Central memory CD8-positive, alpha-beta T cell (primary cell): ENCODE measurements at regions not wholly inside any gene's neighbourhood (a gene's known extent, or its start where the extent isn't known, plus 50 kb on each side); places are given as distances from the start of the nearest gene placed in this dataset.

Experiments
- ATAC-seq: fragments of 150-1000 bp; cut with Tn5 transposase; replicated peaks from 2 replicates; pipeline ENCODE4 v1.10.0; 2022; ENCODE audit warnings: mild to moderate bottlenecking, moderate FRiP score, moderate number of reproducible peaks; ENCODE audit not compliant: poor library complexity, severe bottlenecking; ENCODE audit errors: extremely low read depth
- DNase-seq, 2 donors: peaks; one replicate each; pipeline ENCODE4 v3.0.0; 2021; ENCODE audit warnings: low spot score in 2 of 2
- H3K27ac Mint-ChIP-seq: one replicate; pipeline ENCODE4 v1.8.0; 2022; ENCODE audit warnings: low read depth, mild to moderate bottlenecking, moderate library complexity, mixed read lengths
- H3K27me3 Mint-ChIP-seq: one replicate; pipeline ENCODE4 v1.8.0; 2022; ENCODE audit warnings: mixed read lengths
- H3K36me3 Mint-ChIP-seq: one replicate; pipeline ENCODE4 v1.8.0; 2022; ENCODE audit warnings: mild to moderate bottlenecking, moderate library complexity, mixed read lengths; ENCODE audit not compliant: insufficient read depth
- H3K4me1 Mint-ChIP-seq: one replicate; pipeline ENCODE4 v1.8.0; 2022; ENCODE audit warnings: mixed read lengths
- H3K4me3 Mint-ChIP-seq: one replicate; pipeline ENCODE4 v1.8.0; 2022; ENCODE audit warnings: mild to moderate bottlenecking, moderate library complexity, mixed read lengths
- H3K9me3 Mint-ChIP-seq: one replicate; pipeline ENCODE4 v1.8.0; 2022; ENCODE audit warnings: mixed read lengths

- no peaks in the 10 kb centered on the region for H3K27me3 Mint-ChIP-seq
- no peaks in the 10 kb centered on the region for H3K36me3 Mint-ChIP-seq
- no peak for ATAC-seq
- H3K9me3 Mint-ChIP-seq: no peaks in the 10 kb centered on the region
- no peak for DNase-seq
- H3K4me3 Mint-ChIP-seq: no peak overlapping the region
- no peaks in the 10 kb centered on the region for H3K4me1 Mint-ChIP-seq
- no peak overlapping the region for H3K27ac Mint-ChIP-seq
These were observed 398.9 kb downstream of the EFNA5 start for GRCh38 chr5:107271682-107272350.

- Mint-ChIP-seq H3K36me3 (no peaks in the 10 kb centered on the region), H3K9me3 (no peaks in the 10 kb centered on the region), H3K27ac (no peak overlapping the region), H3K4me1 (no peaks in the 10 kb centered on the region), H3K4me3 (no peak overlapping the region), H3K27me3 (no peaks in the 10 kb centered on the region)
- no peak for DNase-seq
- no peak for ATAC-seq
These were observed 400.2 kb downstream of the EFNA5 start for GRCh38 chr5:107270561-107270960.

GRCh38 chr5:107269678-107270077 lies 401.1 kb downstream of the EFNA5 start:
- no peak for DNase-seq
- no peak overlapping the region for H3K27ac Mint-ChIP-seq

GRCh38 chr5:107269256-107269655 lies 401.5 kb downstream of the EFNA5 start:
- Mint-ChIP-seq H3K27me3 (no peaks in the 10 kb centered on the region), H3K4me3 (no peak overlapping the region), H3K9me3 (no peaks in the 10 kb centered on the region), H3K27ac (no peak overlapping the region), H3K4me1 (no peaks in the 10 kb centered on the region), H3K36me3 (no peaks in the 10 kb centered on the region)
- no peak for DNase-seq
- ATAC-seq: no peak

More at GRCh38 chr5:107269678-107270077, 401.1 kb downstream of the EFNA5 start:
- Mint-ChIP-seq H3K36me3 (no peaks in the 10 kb centered on the region), H3K9me3 (no peaks in the 10 kb centered on the region), H3K27me3 (no peaks in the 10 kb centered on the region), H3K4me3 (no peak overlapping the region), H3K4me1 (no peaks in the 10 kb centered on the region)
- ATAC-seq: no peak

GRCh38 chr5:107268241-107268640 lies 402.5 kb downstream of the EFNA5 start:
- Mint-ChIP-seq H3K4me1 (no peaks in the 10 kb centered on the region), H3K9me3 (no peaks in the 10 kb centered on the region), H3K4me3 (no peak overlapping the region), H3K36me3 (no peaks in the 10 kb centered on the region), H3K27ac (no peak overlapping the region), H3K27me3 (no peaks in the 10 kb centered on the region)
- no peak for DNase-seq
- no peak for ATAC-seq

DNA sequence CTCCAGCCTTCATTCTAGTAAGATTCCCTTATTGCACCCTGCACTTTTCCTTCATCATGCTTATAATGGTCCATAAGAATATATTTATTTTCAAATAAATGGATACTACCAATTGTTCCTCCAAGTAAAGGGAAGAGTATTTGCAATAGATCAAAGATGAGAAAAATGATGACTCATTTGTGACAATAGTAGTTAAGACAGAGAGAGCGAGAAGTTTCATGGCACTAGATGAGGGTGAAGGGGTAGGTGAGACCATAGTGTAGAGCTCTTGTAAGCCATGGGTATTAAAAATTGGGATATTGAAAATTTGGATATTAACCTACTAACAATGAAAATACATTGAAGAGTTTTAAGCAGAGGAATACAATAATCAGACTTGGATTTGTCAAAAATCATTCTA lies 404.6 kb downstream of the EFNA5 start:
- no peaks in the 10 kb centered on the region for H3K36me3 Mint-ChIP-seq
- peaks cover 8% of the 10 kb centered on the region for H3K9me3 Mint-ChIP-seq
- no peak overlapping the region for H3K27ac Mint-ChIP-seq
- no peaks in the 10 kb centered on the region for H3K4me1 Mint-ChIP-seq
- ATAC-seq: no peak
- no peak for DNase-seq
- no peak overlapping the region for H3K4me3 Mint-ChIP-seq
- H3K27me3 Mint-ChIP-seq: no peaks in the 10 kb centered on the region

DNA sequence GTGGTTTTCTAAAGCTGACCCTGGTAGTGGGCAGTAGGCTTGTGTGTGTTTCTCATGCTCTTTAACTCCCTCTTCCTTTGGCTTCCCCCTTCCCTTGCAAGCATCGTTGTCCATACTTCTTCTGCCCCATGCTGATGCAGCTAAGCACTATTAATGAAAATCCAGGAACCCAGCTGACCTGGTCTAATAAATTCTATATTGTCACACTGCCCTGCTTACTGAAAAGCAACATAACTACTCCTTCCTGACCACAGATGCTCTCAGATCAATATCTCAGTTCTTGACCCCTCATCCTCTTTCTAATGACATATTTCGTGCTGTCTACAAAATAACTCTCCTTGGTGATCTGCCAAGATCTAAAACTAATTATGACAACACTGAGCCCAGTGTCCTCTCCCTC lies 405.5 kb downstream of the EFNA5 start:
- H3K27ac Mint-ChIP-seq: no peak overlapping the region
- H3K36me3 Mint-ChIP-seq: no peaks in the 10 kb centered on the region
- H3K4me1 Mint-ChIP-seq: no peaks in the 10 kb centered on the region
- no peak overlapping the region for H3K4me3 Mint-ChIP-seq
- no peaks in the 10 kb centered on the region for H3K27me3 Mint-ChIP-seq
- H3K9me3 Mint-ChIP-seq: peaks cover 9% of the 10 kb centered on the region
- ATAC-seq (no peak), DNase-seq (no peak)

GRCh38 chr5:107263387-107264018 lies 407.2 kb downstream of the EFNA5 start:
- H3K4me1 Mint-ChIP-seq: peaks cover 5% of the 10 kb centered on the region
- H3K27me3 Mint-ChIP-seq: no peaks in the 10 kb centered on the region
- no peak overlapping the region for H3K27ac Mint-ChIP-seq
- peak overlapping the region; percentile 14 for H3K4me3 Mint-ChIP-seq
- ATAC-seq: peak; percentile 88
- H3K9me3 Mint-ChIP-seq: peaks cover 9% of the 10 kb centered on the region
- no peaks in the 10 kb centered on the region for H3K36me3 Mint-ChIP-seq
- DNase-seq: no peak

- H3K27me3 Mint-ChIP-seq: no peaks in the 10 kb centered on the region
- ATAC-seq: no peak
- peaks cover 1% of the 10 kb centered on the region for H3K36me3 Mint-ChIP-seq
- peaks cover 12% of the 10 kb centered on the region for H3K4me1 Mint-ChIP-seq
- no peak overlapping the region for H3K4me3 Mint-ChIP-seq
- no peak overlapping the region for H3K27ac Mint-ChIP-seq
- peaks cover 9% of the 10 kb centered on the region for H3K9me3 Mint-ChIP-seq
- DNase-seq: no peak
These were observed 412.7 kb downstream of the EFNA5 start for GRCh38 chr5:107257885-107258520.

GRCh38 chr5:107254902-107255234 lies 415.9 kb downstream of the EFNA5 start:
- H3K36me3 Mint-ChIP-seq: peaks cover 1% of the 10 kb centered on the region
- no peak for DNase-seq
- H3K27me3 Mint-ChIP-seq: no peaks in the 10 kb centered on the region
- no peak for ATAC-seq
- peaks cover 12% of the 10 kb centered on the region for H3K4me1 Mint-ChIP-seq
- no peak overlapping the region for H3K27ac Mint-ChIP-seq
- no peak overlapping the region for H3K4me3 Mint-ChIP-seq
- no peaks in the 10 kb centered on the region for H3K9me3 Mint-ChIP-seq

DNA sequence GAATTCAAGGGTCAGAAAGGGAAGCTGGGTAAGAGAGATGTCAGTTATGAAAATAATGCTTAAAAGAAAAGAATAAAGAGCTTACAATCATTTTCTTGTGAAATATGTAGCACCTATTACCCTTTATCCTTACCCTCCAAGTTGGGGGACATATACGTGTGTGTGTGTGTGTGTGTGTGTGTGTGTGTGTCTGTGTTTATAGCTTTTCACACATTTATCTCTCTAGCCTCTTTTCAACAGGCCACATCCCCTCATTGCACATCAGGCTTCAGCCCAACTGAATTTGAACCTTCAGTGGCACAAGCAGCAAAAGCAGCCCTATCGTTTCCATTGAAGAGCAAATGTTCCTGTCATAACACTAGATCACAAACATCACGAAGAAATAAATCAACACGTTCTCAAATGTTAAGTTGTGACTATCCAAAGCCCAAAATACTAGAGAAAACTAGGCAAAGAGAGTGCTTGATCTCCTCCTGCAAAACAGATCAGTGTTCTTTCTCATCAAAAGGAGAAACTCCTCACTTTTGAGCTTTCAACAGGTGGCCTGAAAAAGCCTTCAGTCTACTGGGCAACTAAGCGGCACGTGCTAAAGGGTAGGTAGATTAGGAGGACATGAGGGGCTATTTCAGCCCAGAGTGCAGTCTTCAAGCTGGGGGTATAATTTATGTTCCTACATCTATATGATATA lies 416.4 kb downstream of the EFNA5 start:
- Mint-ChIP-seq H3K4me1 (peaks cover 9% of the 10 kb centered on the region), H3K27ac (no peak overlapping the region), H3K27me3 (no peaks in the 10 kb centered on the region), H3K4me3 (no peak overlapping the region), H3K9me3 (no peaks in the 10 kb centered on the region), H3K36me3 (peaks cover 3% of the 10 kb centered on the region)
- ATAC-seq: peak; percentile 46
- DNase-seq: no peak

- no peak overlapping the region for H3K4me3 Mint-ChIP-seq
- no peaks in the 10 kb centered on the region for H3K9me3 Mint-ChIP-seq
- DNase-seq: no peak
- H3K27me3 Mint-ChIP-seq: no peaks in the 10 kb centered on the region
- peaks cover 7% of the 10 kb centered on the region for H3K4me1 Mint-ChIP-seq
- peaks cover 4% of the 10 kb centered on the region for H3K36me3 Mint-ChIP-seq
- no peak for ATAC-seq
- H3K27ac Mint-ChIP-seq: no peak overlapping the region
These were observed 417.5 kb downstream of the EFNA5 start for GRCh38 chr5:107253246-107253645.

DNA sequence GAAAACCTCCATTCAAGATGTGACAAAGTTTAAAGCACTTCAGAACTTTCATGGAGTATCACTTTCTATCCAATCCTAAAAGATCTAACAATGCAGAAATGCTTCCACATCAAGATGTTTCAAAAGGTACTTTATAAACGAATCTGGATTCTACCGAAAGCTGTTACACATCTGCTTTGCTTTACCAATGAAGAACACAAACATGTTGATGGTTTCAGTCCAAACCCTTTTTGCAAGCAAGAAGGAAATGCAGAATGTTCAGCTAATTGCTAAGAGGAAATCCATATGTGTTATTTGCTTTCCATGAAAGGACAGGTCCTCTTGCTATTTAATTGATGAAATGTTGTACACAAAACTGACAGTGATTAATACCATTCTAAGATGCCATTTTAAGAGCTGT lies 419.6 kb downstream of the EFNA5 start:
- peaks cover 6% of the 10 kb centered on the region for H3K36me3 Mint-ChIP-seq
- H3K4me3 Mint-ChIP-seq: no peak overlapping the region
- no peaks in the 10 kb centered on the region for H3K9me3 Mint-ChIP-seq
- ATAC-seq (no peak), DNase-seq (no peak)
- no peaks in the 10 kb centered on the region for H3K27me3 Mint-ChIP-seq
- peaks cover 7% of the 10 kb centered on the region for H3K4me1 Mint-ChIP-seq
- H3K27ac Mint-ChIP-seq: no peak overlapping the region
